Astrocyte (in vitro differentiated cells and primary cell): ENCODE measurements at regions not wholly inside any gene's neighbourhood (a gene's known extent, or its start where the extent isn't known, plus 50 kb on each side); places are given as distances from the start of the nearest gene placed in this dataset.

ENCODE experiments used
- DNase-seq: peaks from one replicate; pipeline ENCODE4 v3.0.0-alpha.2; 2010; ENCODE audit warnings: low read depth
- FAIRE-seq: peaks from 2 replicates; lab custom pipeline; 2011; peaks lifted over from hg19 to GRCh38; lab: Jason Lieb, UNC
- H2AFZ ChIP-seq: 2 replicates; pipeline ENCODE4 v1.6.0; 2012; ENCODE audit warnings: low read depth, low read length, inconsistent platforms
- H3K27ac ChIP-seq: 2 replicates; pipeline ENCODE4 v1.5.1; 2011; ENCODE audit warnings: low read depth, low read length, inconsistent platforms
- H3K27me3 ChIP-seq: 2 replicates; pipeline ENCODE4 v1.6.0; 2011; ENCODE audit warnings: low read length, inconsistent platforms; ENCODE audit not compliant: insufficient read depth
- H3K36me3 ChIP-seq: 2 replicates; pipeline ENCODE4 v1.5.1; 2011; ENCODE audit warnings: low read length, inconsistent platforms; ENCODE audit not compliant: insufficient read depth
- H3K4me1 ChIP-seq: 2 replicates; pipeline ENCODE4 v1.5.1; 2011; ENCODE audit warnings: low read length, inconsistent platforms; ENCODE audit not compliant: insufficient read depth
- H3K4me2 ChIP-seq: 2 replicates; pipeline ENCODE4 v1.6.0; 2012; ENCODE audit warnings: low read length, inconsistent platforms
- H3K4me3 ChIP-seq: 2 replicates; pipeline ENCODE4 v1.5.1; 2011; ENCODE audit warnings: low read depth, mild to moderate bottlenecking, low read length, inconsistent platforms; ENCODE audit not compliant: insufficient read depth
- H3K79me2 ChIP-seq: 2 replicates; pipeline ENCODE4 v1.6.0; 2012; ENCODE audit warnings: mild to moderate bottlenecking, low read length, inconsistent platforms; ENCODE audit not compliant: insufficient read depth
- H3K9ac ChIP-seq: 2 replicates; pipeline ENCODE4 v1.6.0; 2012; ENCODE audit warnings: mild to moderate bottlenecking, low read length, inconsistent platforms
- H3K9me3 ChIP-seq: 2 replicates; pipeline ENCODE4 v1.5.1; 2012; ENCODE audit warnings: low read depth, mild to moderate bottlenecking, low read length, inconsistent platforms; ENCODE audit not compliant: insufficient read depth
- H4K20me1 ChIP-seq: 2 replicates; pipeline ENCODE4 v1.6.0; 2012; ENCODE audit warnings: low read length, inconsistent platforms; ENCODE audit not compliant: insufficient read depth
- H3K27ac Mint-ChIP-seq: one replicate; pipeline ENCODE4 v1.8.0; 2021; ENCODE audit warnings: mild to moderate bottlenecking, mixed read lengths; ENCODE audit not compliant: unreplicated experiment
- H3K27me3 Mint-ChIP-seq: one replicate; pipeline ENCODE4 v1.8.0; 2021; ENCODE audit warnings: low read depth, mixed read lengths; ENCODE audit not compliant: unreplicated experiment
- H3K36me3 Mint-ChIP-seq: one replicate; pipeline ENCODE4 v1.8.0; 2021; ENCODE audit warnings: low read depth, mixed read lengths; ENCODE audit not compliant: unreplicated experiment
- H3K4me1 Mint-ChIP-seq: one replicate; pipeline ENCODE4 v1.8.0; 2021; ENCODE audit warnings: low read depth, mixed read lengths; ENCODE audit not compliant: unreplicated experiment
- H3K4me3 Mint-ChIP-seq: one replicate; pipeline ENCODE4 v1.8.0; 2021; ENCODE audit warnings: mild to moderate bottlenecking, moderate library complexity, mixed read lengths; ENCODE audit not compliant: unreplicated experiment
- H3K9me3 Mint-ChIP-seq: one replicate; pipeline ENCODE4 v1.8.0; 2021; ENCODE audit warnings: mild to moderate bottlenecking, mixed read lengths; ENCODE audit not compliant: unreplicated experiment
- EZH2 ChIP-seq: IDR thresholded peaks from 2 replicates; pipeline ENCODE4 v1.6.1; 2012; ENCODE audit warnings: mild to moderate bottlenecking, low read length, inconsistent platforms; ENCODE audit not compliant: insufficient read depth
- TF ChIP-seq, protein P1 (sequence below): IDR thresholded peaks from 2 replicates; pipeline ENCODE4 v1.5.1; 2011; ENCODE audit warnings: low read depth, mild to moderate bottlenecking, inconsistent platforms, low read length, moderate library complexity; ENCODE audit not compliant: insufficient read depth

DNA sequence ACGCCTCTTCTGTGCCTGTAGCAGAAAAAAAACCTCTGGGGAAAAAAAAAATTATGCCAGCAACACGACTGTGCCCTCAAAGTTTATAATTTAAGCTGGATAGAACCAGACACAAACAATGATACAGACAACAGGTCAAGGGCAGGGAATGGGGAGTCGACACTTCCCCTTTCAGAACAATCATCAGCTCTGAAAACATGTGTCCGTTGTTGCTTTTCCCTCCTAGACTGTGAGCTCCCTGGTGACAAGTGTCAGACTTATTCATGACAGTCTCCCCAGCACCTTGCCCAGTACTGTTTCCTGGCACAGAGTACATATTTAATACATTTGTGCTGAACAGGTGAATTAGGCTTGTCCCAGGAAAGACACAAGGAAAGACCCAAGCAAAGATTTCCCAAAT is 178.3 kb downstream of the SOX9 start:
- no peaks in the 10 kb centered on the region for H3K79me2 ChIP-seq
- H3K27me3 Mint-ChIP-seq = peaks cover 3% of the 10 kb centered on the region
- no peaks in the 10 kb centered on the region for H3K9me3 Mint-ChIP-seq
- peaks cover 19% of the 10 kb centered on the region for H3K4me1 Mint-ChIP-seq
- no peak overlapping the region for H3K27ac Mint-ChIP-seq
- FAIRE-seq (no peak), DNase-seq (no peak)
- no peak overlapping the region for H3K27ac ChIP-seq
- no peak overlapping the region for H3K9ac ChIP-seq
- H3K4me1 ChIP-seq = peaks cover 17% of the 10 kb centered on the region
- H3K36me3 Mint-ChIP-seq = no peaks in the 10 kb centered on the region
- H3K27me3 ChIP-seq = no peaks in the 10 kb centered on the region
- no peak overlapping the region for H3K4me3 ChIP-seq
- no peaks in the 10 kb centered on the region for H3K9me3 ChIP-seq
- no peaks in the 10 kb centered on the region for H4K20me1 ChIP-seq
- H3K4me2 ChIP-seq = no peak overlapping the region
- H3K4me3 Mint-ChIP-seq = no peak overlapping the region
- H2AFZ ChIP-seq = no peak overlapping the region
- H3K36me3 ChIP-seq = no peaks in the 10 kb centered on the region
- TF ChIP-seq, protein P1, sequence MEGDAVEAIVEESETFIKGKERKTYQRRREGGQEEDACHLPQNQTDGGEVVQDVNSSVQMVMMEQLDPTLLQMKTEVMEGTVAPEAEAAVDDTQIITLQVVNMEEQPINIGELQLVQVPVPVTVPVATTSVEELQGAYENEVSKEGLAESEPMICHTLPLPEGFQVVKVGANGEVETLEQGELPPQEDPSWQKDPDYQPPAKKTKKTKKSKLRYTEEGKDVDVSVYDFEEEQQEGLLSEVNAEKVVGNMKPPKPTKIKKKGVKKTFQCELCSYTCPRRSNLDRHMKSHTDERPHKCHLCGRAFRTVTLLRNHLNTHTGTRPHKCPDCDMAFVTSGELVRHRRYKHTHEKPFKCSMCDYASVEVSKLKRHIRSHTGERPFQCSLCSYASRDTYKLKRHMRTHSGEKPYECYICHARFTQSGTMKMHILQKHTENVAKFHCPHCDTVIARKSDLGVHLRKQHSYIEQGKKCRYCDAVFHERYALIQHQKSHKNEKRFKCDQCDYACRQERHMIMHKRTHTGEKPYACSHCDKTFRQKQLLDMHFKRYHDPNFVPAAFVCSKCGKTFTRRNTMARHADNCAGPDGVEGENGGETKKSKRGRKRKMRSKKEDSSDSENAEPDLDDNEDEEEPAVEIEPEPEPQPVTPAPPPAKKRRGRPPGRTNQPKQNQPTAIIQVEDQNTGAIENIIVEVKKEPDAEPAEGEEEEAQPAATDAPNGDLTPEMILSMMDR = no peak

DNA sequence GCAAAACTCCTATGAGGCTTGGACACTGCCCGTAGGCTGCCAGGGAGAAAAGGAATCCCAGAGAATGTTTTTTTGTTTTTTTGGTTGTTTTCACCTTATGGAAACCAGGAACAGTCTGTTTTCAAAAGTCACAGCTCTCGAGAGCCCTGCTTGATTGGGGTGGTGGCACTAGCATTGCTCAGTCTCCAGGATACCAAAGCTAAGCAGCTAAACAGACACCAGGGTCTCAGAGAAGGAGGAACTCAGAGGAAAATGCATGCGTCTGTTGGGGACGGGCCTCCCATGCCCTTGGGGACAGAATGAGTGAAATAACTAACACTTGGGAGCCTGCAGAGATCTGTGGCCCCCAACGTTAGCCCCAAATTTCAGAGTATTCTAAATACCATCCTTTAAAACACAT is 178.8 kb downstream of the SOX9 start:
- Mint-ChIP-seq H3K4me3 (no peak overlapping the region), H3K27me3 (peaks cover 3% of the 10 kb centered on the region), H3K27ac (peak overlapping the region; percentile 37), H3K9me3 (no peaks in the 10 kb centered on the region), H3K4me1 (peaks cover 19% of the 10 kb centered on the region), H3K36me3 (no peaks in the 10 kb centered on the region)
- H3K27me3 ChIP-seq = no peaks in the 10 kb centered on the region
- FAIRE-seq (no peak), DNase-seq (no peak)
- H3K4me1 ChIP-seq = peaks cover 17% of the 10 kb centered on the region
- H3K9me3 ChIP-seq = no peaks in the 10 kb centered on the region
- H3K36me3 ChIP-seq = no peaks in the 10 kb centered on the region
- no peak overlapping the region for H3K9ac ChIP-seq
- TF ChIP-seq EZH2 = no peak
- TF ChIP-seq, protein P1 = no peak
- no peak overlapping the region for H3K4me2 ChIP-seq
- H3K79me2 ChIP-seq = no peaks in the 10 kb centered on the region
- H4K20me1 ChIP-seq = no peaks in the 10 kb centered on the region
- H3K27ac ChIP-seq = no peak overlapping the region
- H2AFZ ChIP-seq = no peak overlapping the region
- H3K4me3 ChIP-seq = no peak overlapping the region

DNA sequence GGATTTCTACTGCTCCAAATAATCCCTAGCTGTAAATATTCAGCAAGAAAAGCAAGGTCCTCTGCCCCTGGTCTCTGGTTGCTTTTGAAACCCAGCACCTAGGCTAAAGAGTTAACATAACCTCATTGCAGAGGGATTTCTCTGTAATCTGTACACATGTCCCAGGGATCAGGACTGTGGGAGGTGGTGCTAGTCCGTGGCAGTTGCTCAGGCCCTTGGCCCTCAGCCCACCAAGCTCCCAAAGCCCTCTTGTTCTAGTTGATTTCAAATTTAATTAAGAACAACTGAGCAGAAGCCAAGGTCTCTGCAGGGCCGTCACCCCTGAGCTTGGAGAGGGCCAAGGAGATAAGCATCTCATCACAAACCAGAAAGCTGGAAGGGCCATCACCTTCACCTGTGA is 181.1 kb downstream of the SOX9 start:
- no peak overlapping the region for H2AFZ ChIP-seq
- no peaks in the 10 kb centered on the region for H4K20me1 ChIP-seq
- H3K9ac ChIP-seq = no peak overlapping the region
- TF ChIP-seq EZH2 = no peak
- TF ChIP-seq, protein P1 = no peak
- no peak overlapping the region for H3K27ac Mint-ChIP-seq
- peaks cover 9% of the 10 kb centered on the region for H3K27me3 Mint-ChIP-seq
- H3K4me3 ChIP-seq = no peak overlapping the region
- H3K36me3 ChIP-seq = no peaks in the 10 kb centered on the region
- no peak overlapping the region for H3K4me3 Mint-ChIP-seq
- no peak overlapping the region for H3K4me2 ChIP-seq
- no peaks in the 10 kb centered on the region for H3K9me3 ChIP-seq
- H3K79me2 ChIP-seq = no peaks in the 10 kb centered on the region
- no peaks in the 10 kb centered on the region for H3K36me3 Mint-ChIP-seq
- peaks cover 12% of the 10 kb centered on the region for H3K4me1 ChIP-seq
- no peaks in the 10 kb centered on the region for H3K9me3 Mint-ChIP-seq
- H3K27ac ChIP-seq = no peak overlapping the region
- peaks cover 3% of the 10 kb centered on the region for H3K27me3 ChIP-seq
- peaks cover 11% of the 10 kb centered on the region for H3K4me1 Mint-ChIP-seq
- no peak for FAIRE-seq
- no peak for DNase-seq
